GM12874 (cell line): ENCODE measurements at regions not wholly inside any gene's neighbourhood (a gene's known extent, or its start where the extent isn't known, plus 50 kb on each side); places are given as distances from the start of the nearest gene placed in this dataset.

Experiments
- TF ChIP-seq, protein P1 (sequence below): IDR thresholded peaks from 2 replicates; pipeline ENCODE4 v1.5.1; 2011; ENCODE audit warnings: low read depth, mild to moderate bottlenecking, control low read depth, low read length, moderate library complexity; ENCODE audit not compliant: insufficient read depth

DNA sequence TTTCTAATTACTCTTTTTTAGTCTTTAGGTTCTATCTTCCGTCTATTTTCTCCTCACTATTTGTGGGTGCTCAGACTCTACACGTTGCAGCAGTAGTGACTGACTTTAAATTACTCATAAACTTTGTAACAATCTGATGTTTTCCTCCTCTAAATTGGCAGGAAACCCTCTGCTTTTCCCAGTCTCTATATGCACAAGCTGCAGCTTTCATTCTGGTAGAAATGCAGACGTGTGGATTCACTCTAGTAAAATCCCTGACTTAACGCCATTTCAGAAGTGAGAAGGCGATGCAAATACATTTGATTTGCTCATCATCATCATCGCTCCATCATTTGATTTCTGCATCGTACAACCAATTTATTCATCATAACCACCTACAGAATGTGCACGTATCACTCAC lies 561.0 kb upstream of the ZFHX3 start:
- TF ChIP-seq, protein P1, sequence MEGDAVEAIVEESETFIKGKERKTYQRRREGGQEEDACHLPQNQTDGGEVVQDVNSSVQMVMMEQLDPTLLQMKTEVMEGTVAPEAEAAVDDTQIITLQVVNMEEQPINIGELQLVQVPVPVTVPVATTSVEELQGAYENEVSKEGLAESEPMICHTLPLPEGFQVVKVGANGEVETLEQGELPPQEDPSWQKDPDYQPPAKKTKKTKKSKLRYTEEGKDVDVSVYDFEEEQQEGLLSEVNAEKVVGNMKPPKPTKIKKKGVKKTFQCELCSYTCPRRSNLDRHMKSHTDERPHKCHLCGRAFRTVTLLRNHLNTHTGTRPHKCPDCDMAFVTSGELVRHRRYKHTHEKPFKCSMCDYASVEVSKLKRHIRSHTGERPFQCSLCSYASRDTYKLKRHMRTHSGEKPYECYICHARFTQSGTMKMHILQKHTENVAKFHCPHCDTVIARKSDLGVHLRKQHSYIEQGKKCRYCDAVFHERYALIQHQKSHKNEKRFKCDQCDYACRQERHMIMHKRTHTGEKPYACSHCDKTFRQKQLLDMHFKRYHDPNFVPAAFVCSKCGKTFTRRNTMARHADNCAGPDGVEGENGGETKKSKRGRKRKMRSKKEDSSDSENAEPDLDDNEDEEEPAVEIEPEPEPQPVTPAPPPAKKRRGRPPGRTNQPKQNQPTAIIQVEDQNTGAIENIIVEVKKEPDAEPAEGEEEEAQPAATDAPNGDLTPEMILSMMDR = no peak

- TF ChIP-seq, protein P1 = no peak
Measured at GRCh38 chr16:73605309-73605708, 557.4 kb upstream of the ZFHX3 start.

- TF ChIP-seq, protein P1 = no peak
Measured at GRCh38 chr16:73601911-73602310, 554.0 kb upstream of the ZFHX3 start.

DNA sequence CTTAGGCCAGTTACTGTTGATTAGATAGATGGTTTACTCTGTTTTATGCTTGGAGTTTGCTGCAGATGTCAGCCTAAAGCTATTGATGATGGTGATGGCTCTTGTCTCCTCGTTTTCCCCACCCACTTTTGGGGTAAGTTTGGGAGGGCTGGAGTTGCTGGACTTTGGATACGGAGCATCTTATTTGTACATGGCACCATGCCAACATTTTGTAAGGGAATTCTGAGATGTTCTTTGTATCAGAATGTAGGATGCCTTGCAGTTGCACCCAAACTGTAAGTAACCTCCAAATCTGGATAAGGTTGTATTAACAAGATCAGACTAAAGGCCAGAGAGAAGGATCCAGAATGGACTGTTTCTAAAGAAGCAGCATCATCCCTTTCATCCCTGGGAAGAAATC lies 551.9 kb upstream of the ZFHX3 start:
- TF ChIP-seq, protein P1 = no peak

DNA sequence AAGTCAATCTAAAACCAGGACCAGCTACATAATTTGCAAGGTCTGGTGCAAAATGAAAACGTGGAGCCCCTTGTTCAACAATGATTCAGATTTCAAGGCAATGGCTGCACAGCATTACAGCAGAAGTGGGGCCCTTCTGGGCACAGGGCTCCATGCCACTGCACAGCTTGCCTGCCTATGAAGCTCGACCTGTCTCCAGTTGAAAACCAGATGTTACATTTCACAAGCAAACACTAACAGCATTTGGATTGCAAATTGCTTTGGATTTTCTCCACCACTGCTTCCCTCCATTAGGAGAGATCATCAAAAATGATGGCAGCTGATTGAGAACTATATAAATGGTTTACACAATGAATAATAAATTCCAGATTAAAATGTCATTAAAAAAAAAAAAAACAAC lies 551.4 kb upstream of the ZFHX3 start:
- TF ChIP-seq, protein P1 = no peak

GRCh38 chr16:73584157-73584556 lies 536.2 kb upstream of the ZFHX3 start:
- TF ChIP-seq, protein P1 = no peak

- TF ChIP-seq, protein P1 = no peak
Measured at GRCh38 chr16:73572135-73572828, 524.4 kb upstream of the ZFHX3 start.
